Heart left ventricle (tissue), 13 donors: ENCODE measurements at regions not wholly inside any gene's neighbourhood (a gene's known extent, or its start where the extent isn't known, plus 50 kb on each side); places are given as distances from the start of the nearest gene placed in this dataset.

Experiments used
- CTCF ChIP-seq, 12 donors: fragments of 200-600 bp; sonication (generic) in 4 of 12; IDR thresholded peaks; one replicate each; pipeline versions ENCODE4 v1.5.0 to v1.8.0; 2018 to 2022; ENCODE audit warnings: antibody characterized with exemption in 12 of 12, mild to moderate bottlenecking in 5 of 12
- POLR2A ChIP-seq, 2 donors: fragments of 450-650 bp; IDR thresholded peaks; one replicate each; pipeline ENCODE4 v1.6.1; 2017; ENCODE audit warnings: antibody characterized with exemption in 2 of 2, mild to moderate bottlenecking in 2 of 2, moderate library complexity in 2 of 2
- donor health status: ischemic (EF 13 %, LVEDD 7.1; RV severe dilation, severe dysfunction).
- donor health status: DM: no; HTN: yes; CAD: no.
- donor health status: DM: no; HTN: no; CAD: no.
- donor health status: ischemic (EF 25% LVEDD 6.9; RV normal size, moderate dysfunction).
- donor health status: ischemic (EF 25% LVEDD 5.7; RV mildly dilated, moderate dysfunction).
- donor health status: ischemic (EF 35%, LVEDD 5.7; RV mildly dilated, moderate dysfunction).
- donor health status: nonischemic (EF 11% LVEDD 7.7; RV severe dilation, severe dysfunction).
- donor health status: DM: yes; HTN: yes; CAD: no.
- donor health status: PGD.
- donor health status: ischemic (EF 29% LVEDD 5.4; RV normal size, mild dysfunction).
- donor health status: nonischemic (EF 23%, LVEDD 6.1; RV moderate dilation, normal function).

DNA sequence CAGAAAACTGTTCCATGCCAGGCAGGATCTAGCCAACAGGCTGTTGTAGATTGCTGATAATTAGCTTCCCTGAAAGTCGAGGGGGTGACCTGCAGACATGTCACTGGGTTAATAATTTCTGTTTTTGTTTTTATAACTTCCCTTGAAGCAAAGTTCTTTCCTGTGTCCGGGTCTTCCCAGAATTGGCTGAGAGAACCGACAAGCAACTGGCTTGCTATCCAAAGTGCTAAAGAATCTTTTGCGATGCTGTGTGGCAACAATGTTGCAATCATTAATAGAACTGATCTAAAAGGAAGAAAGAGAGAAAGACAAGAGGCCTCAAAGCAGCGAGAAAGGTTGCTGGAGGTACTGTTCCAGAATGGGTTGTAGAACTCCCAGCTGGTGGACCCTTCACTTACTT is 132.1 kb upstream of the DPP6 start:
- TF ChIP-seq CTCF (IDR thresholded peaks at IDR 0.05) (no peak), POLR2A (IDR thresholded peaks at IDR 0.05) (no peak)
